Heart left ventricle (tissue), 13 donors: ENCODE measurements at regions not wholly inside any gene's neighbourhood (a gene's known extent, or its start where the extent isn't known, plus 50 kb on each side); places are given as distances from the start of the nearest gene placed in this dataset.

ENCODE experiments used
- CTCF ChIP-seq, 12 donors: fragments of 200-600 bp; sonication (generic) in 4 of 12; IDR thresholded peaks; one replicate each; pipeline versions ENCODE4 v1.5.0 to v1.8.0; 2018 to 2022; ENCODE audit warnings: antibody characterized with exemption in 12 of 12, mild to moderate bottlenecking in 5 of 12
- POLR2A ChIP-seq, 2 donors: fragments of 450-650 bp; IDR thresholded peaks; one replicate each; pipeline ENCODE4 v1.6.1; 2017; ENCODE audit warnings: antibody characterized with exemption in 2 of 2, mild to moderate bottlenecking in 2 of 2, moderate library complexity in 2 of 2
- donor health status: ischemic (EF 13 %, LVEDD 7.1; RV severe dilation, severe dysfunction).
- donor health status: DM: no; HTN: yes; CAD: no.
- donor health status: DM: no; HTN: no; CAD: no.
- donor health status: ischemic (EF 25% LVEDD 6.9; RV normal size, moderate dysfunction).
- donor health status: ischemic (EF 25% LVEDD 5.7; RV mildly dilated, moderate dysfunction).
- donor health status: ischemic (EF 35%, LVEDD 5.7; RV mildly dilated, moderate dysfunction).
- donor health status: nonischemic (EF 11% LVEDD 7.7; RV severe dilation, severe dysfunction).
- donor health status: DM: yes; HTN: yes; CAD: no.
- donor health status: PGD.
- donor health status: ischemic (EF 29% LVEDD 5.4; RV normal size, mild dysfunction).
- donor health status: nonischemic (EF 23%, LVEDD 6.1; RV moderate dilation, normal function).

DNA sequence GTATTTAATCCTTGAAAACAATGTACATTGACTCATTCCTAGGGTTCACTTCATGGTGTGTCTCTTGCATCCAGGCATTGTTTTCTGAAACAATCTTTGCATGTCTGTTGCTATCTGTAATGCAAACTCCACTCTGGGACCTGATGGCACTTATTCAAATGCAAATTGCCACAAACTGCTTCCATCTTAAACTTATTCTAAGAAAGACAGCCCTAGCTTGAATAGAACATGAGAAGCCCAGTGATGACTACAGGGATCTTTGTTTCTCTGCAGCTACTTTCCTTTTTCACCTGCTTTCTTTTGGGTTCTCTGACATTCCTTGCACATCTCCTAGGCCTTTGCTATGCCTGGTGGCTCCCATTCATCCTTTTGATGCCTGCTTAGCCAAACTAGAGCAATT is 827.0 kb downstream of the CDY2B start:
- no peak for TF ChIP-seq POLR2A (IDR thresholded peaks at IDR 0.05)
- no peak for TF ChIP-seq CTCF (IDR thresholded peaks at IDR 0.05)
